RPMI8226 (cell line): ENCODE measurements at regions not wholly inside any gene's neighbourhood (a gene's known extent, or its start where the extent isn't known, plus 50 kb on each side); places are given as distances from the start of the nearest gene placed in this dataset.
"Not testable (repeated sequence)": the region's sequence is repeated elsewhere in the genome, so short reads cannot be mapped to it uniquely, and the experiment has no call there.

Source experiments
- DNase-seq: peaks from one replicate; pipeline ENCODE4 v3.0.0-alpha.2; 2015

GRCh38 chr6:78515271-78515670 lies 352.1 kb upstream of the IRAK1BP1 start:
- no peak for DNase-seq

GRCh38 chr6:78517399-78517798 lies 350.0 kb upstream of the IRAK1BP1 start:
- DNase-seq: no peak

GRCh38 chr6:78523622-78524021 lies 343.7 kb upstream of the IRAK1BP1 start:
- no peak for DNase-seq

- DNase-seq: no peak
Measured at GRCh38 chr6:78525976-78526375, 341.4 kb upstream of the IRAK1BP1 start.

- no peak for DNase-seq
Measured at GRCh38 chr6:78526432-78526831, 340.9 kb upstream of the IRAK1BP1 start.

- DNase-seq: no peak
Measured at GRCh38 chr6:78528926-78529325, 338.4 kb upstream of the IRAK1BP1 start.

GRCh38 chr6:78530208-78530607 lies 337.1 kb upstream of the IRAK1BP1 start:
- DNase-seq: no peak

GRCh38 chr6:78533426-78533825 lies 333.9 kb upstream of the IRAK1BP1 start:
- no peak for DNase-seq

GRCh38 chr6:78533876-78534275 lies 333.5 kb upstream of the IRAK1BP1 start:
- DNase-seq: no peak

GRCh38 chr6:78538002-78538401 lies 329.3 kb upstream of the IRAK1BP1 start:
- no peak for DNase-seq

GRCh38 chr6:78547636-78548035 lies 319.7 kb upstream of the IRAK1BP1 start:
- not testable (repeated sequence) for DNase-seq

GRCh38 chr6:78551361-78551760 lies 316.0 kb upstream of the IRAK1BP1 start:
- DNase-seq: no peak

- no peak for DNase-seq
Measured at GRCh38 chr6:78552435-78552834, 314.9 kb upstream of the IRAK1BP1 start.

GRCh38 chr6:78554341-78554740 lies 313.0 kb upstream of the IRAK1BP1 start:
- DNase-seq: no peak

- DNase-seq: no peak
Measured at GRCh38 chr6:78559056-78559455, 308.3 kb upstream of the IRAK1BP1 start.

- DNase-seq: no peak
Measured at GRCh38 chr6:78561015-78561414, 306.3 kb upstream of the IRAK1BP1 start.

GRCh38 chr6:78565997-78566396 lies 301.4 kb upstream of the IRAK1BP1 start:
- no peak for DNase-seq

- DNase-seq: no peak
Measured at GRCh38 chr6:78570044-78570443, 297.3 kb upstream of the IRAK1BP1 start.

- peak; percentile 68 for DNase-seq
Measured at GRCh38 chr6:78577585-78577984, 289.8 kb upstream of the IRAK1BP1 start.

- no peak for DNase-seq
Measured at GRCh38 chr6:78578430-78578829, 288.9 kb upstream of the IRAK1BP1 start.

- DNase-seq: peak; percentile 50
Measured at GRCh38 chr6:78580923-78581322, 286.4 kb upstream of the IRAK1BP1 start.

GRCh38 chr6:78583079-78583478 lies 284.3 kb upstream of the IRAK1BP1 start:
- no peak for DNase-seq

GRCh38 chr6:78589436-78589835 lies 277.9 kb upstream of the IRAK1BP1 start:
- no peak for DNase-seq

- DNase-seq: no peak
Measured at GRCh38 chr6:78593898-78594667, 273.3 kb upstream of the IRAK1BP1 start.

- no peak for DNase-seq
Measured at GRCh38 chr6:78594668-78595066, 272.7 kb upstream of the IRAK1BP1 start.
